ENCODE measurements at regions not wholly inside any gene's neighbourhood (a gene's known extent, or its start where the extent isn't known, plus 50 kb on each side); places are given as distances from the start of the nearest gene placed in this dataset.

DNA sequence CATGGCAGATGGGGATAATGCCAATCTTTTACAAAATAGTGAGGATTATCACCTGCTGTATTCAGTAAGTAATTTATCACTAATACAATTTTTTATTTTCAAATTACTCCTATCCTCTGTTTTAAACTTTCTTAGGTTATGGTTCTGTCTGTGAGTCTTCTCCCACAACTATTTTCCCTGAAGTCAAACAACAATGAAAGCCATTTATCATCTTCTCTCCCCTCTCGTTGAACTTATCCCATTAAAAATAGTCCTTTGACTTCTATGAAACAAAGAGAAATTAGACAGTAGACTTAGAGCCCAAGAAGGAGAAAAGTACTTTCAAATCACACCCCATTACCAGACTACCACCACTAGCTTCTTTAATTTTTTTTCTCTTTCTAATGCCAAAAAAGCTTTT is 147.7 kb downstream of the SIM1 start:
- H4K20me1 ChIP-seq (ENCODE audit: control insufficient read depth, insufficient read depth) = no peaks in the 10 kb centered on the region
- WGBS (ENCODE audit: insufficient coverage, insufficient replicate concordance, low lambda C conversion rate, missing lambda C conversion rate) = 0% methylated on average over 1 of the region's 1 CpG
- TF ChIP-seq E2F8 (IDR thresholded peaks at IDR 0.05; ENCODE audit: low read depth, partially characterized antibody) = no peak
- TF ChIP-seq NFIC (IDR thresholded peaks at IDR 0.05; ENCODE audit: low read depth, low read length) = no peak
- no peak for TF ChIP-seq RFX5 (IDR thresholded peaks at IDR 0.05; ENCODE audit: low read depth, low read length)
- no peak for TF ChIP-seq RELA (IDR thresholded peaks at IDR 0.05; ENCODE audit: borderline replicate concordance, partially characterized antibody)
- TF ChIP-seq ATF7 (IDR thresholded peaks at IDR 0.05; ENCODE audit: low read depth) = no peak
- no peak for TF ChIP-seq ELK1 (IDR thresholded peaks at IDR 0.05; ENCODE audit: low read depth, low read length)
- no peak for TF ChIP-seq JUND (IDR thresholded peaks at IDR 0.05; ENCODE audit: low read depth, low read length)
- no peak for TF ChIP-seq BRCA1 (IDR thresholded peaks at IDR 0.05; ENCODE audit: low read depth, low read length)
- no peak for TF ChIP-seq POLR2A (IDR thresholded peaks at IDR 0.05; ENCODE audit: low read depth, low read length)
- no peak for TF ChIP-seq NRF1 (conservative IDR thresholded peaks at IDR 0.05; ENCODE audit: low read depth, low read length)
- no peak for TF ChIP-seq ZNF384 (IDR thresholded peaks at IDR 0.05; ENCODE audit: borderline replicate concordance, low read depth, low read length)
- TF ChIP-seq USF1 (IDR thresholded peaks at IDR 0.05; ENCODE audit: borderline replicate concordance, extremely low read length, insufficient read depth, low read depth, low read length) = no peak
- no peak for TF ChIP-seq KLF5 (IDR thresholded peaks at IDR 0.05; ENCODE audit: partially characterized antibody)
- TF ChIP-seq, protein P1, sequence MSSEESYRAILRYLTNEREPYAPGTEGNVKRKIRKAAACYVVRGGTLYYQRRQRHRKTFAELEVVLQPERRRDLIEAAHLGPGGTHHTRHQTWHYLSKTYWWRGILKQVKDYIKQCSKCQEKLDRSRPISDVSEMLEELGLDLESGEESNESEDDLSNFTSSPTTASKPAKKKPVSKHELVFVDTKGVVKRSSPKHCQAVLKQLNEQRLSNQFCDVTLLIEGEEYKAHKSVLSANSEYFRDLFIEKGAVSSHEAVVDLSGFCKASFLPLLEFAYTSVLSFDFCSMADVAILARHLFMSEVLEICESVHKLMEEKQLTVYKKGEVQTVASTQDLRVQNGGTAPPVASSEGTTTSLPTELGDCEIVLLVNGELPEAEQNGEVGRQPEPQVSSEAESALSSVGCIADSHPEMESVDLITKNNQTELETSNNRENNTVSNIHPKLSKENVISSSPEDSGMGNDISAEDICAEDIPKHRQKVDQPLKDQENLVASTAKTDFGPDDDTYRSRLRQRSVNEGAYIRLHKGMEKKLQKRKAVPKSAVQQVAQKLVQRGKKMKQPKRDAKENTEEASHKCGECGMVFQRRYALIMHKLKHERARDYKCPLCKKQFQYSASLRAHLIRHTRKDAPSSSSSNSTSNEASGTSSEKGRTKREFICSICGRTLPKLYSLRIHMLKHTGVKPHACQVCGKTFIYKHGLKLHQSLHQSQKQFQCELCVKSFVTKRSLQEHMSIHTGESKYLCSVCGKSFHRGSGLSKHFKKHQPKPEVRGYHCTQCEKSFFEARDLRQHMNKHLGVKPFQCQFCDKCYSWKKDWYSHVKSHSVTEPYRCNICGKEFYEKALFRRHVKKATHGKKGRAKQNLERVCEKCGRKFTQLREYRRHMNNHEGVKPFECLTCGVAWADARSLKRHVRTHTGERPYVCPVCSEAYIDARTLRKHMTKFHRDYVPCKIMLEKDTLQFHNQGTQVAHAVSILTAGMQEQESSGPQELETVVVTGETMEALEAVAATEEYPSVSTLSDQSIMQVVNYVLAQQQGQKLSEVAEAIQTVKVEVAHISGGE (CRISPR knock-in tag; IDR thresholded peaks at IDR 0.05) = no peak
- TF ChIP-seq BCL11A (IDR thresholded peaks at IDR 0.05; ENCODE audit: low read depth, low read length) = no peak
- intact Hi-C loops (cut with micrococcal nuclease; ENCODE audit: unreplicated experiment) (no loop called here), in situ Hi-C loops (cut with MboI) (no loop called here)
- SMC1A ChIA-PET (ENCODE audit: uncharacterized antibody, unreplicated experiment) = no interaction called here
- no peak overlapping the region for H2AFZ ChIP-seq (ENCODE audit: control insufficient read depth, low read depth, low read length)
- CTCF ChIA-PET = no interaction called here
- BruUV-seq (replicated peaks) = no TSS peak
- H3K27ac ChIP-seq (ENCODE audit: control insufficient read depth, insufficient read depth) = no peak overlapping the region
- no peaks in the 10 kb centered on the region for H3K4me1 ChIP-seq (ENCODE audit: control insufficient read depth, insufficient read depth, low read length)
- no peaks in the 10 kb centered on the region for H3K36me3 ChIP-seq (ENCODE audit: control insufficient read depth in 2 of 2, insufficient read depth in 2 of 2, low read length in 1 of 2)
- no peak for DNase-seq (ENCODE audit: low read depth, low spot score)
- no peak for FAIRE-seq
- no peak for ATAC-seq
- H3K27me3 ChIP-seq (replicated peaks in 1 of 2; ENCODE audit: control insufficient read depth in 2 of 2, insufficient read depth in 2 of 2, low read length in 1 of 2) = peaks cover 0 to 1% of the 10 kb centered on the region in 2 experiments; a peak in 1 of 4 replicates
- RAD21 ChIA-PET (ENCODE audit: unreplicated experiment) = no interaction called here
- H3K4me2 ChIP-seq (ENCODE audit: control insufficient read depth, insufficient read depth) = no peak overlapping the region
- H3K4me3 ChIP-seq = no peak overlapping the region
- H3K79me2 ChIP-seq (ENCODE audit: control insufficient read depth, insufficient read depth, low read length) = no peaks in the 10 kb centered on the region
- H3K9me3 ChIP-seq (replicated peaks; ENCODE audit: control insufficient read depth, insufficient read depth, low read length) = no peaks in the 10 kb centered on the region
- POLR2A ChIA-PET = no interaction called here
- H3K9ac ChIP-seq (ENCODE audit: control insufficient read depth, insufficient read depth, low read length) = no peak overlapping the region

All from GM12878 (cell line).